Gastroesophageal sphincter (tissue), 3 donors: ENCODE measurements at regions not wholly inside any gene's neighbourhood (a gene's known extent, or its start where the extent isn't known, plus 50 kb on each side); places are given as distances from the start of the nearest gene placed in this dataset.

Source experiments
- CTCF ChIP-seq, 4 experiments: fragments of 200-600 bp in 2 of 4; fragments of 450-650 bp in 2 of 4; sonication (generic) in 1 of 4; IDR thresholded peaks; one replicate each; pipeline ENCODE4 v1.5.1; 2017 to 2019; ENCODE audit warnings: antibody characterized with exemption in 4 of 4, mild to moderate bottlenecking in 2 of 4, moderate library complexity in 2 of 4
- EP300 ChIP-seq: sonication (generic); formaldehyde crosslinking; IDR thresholded peaks from one replicate; pipeline ENCODE4 v1.6.1; 2017; ENCODE audit warnings: antibody characterized with exemption, mild to moderate bottlenecking
- POLR2A ChIP-seq, 2 donors: fragments of 450-650 bp; IDR thresholded peaks; one replicate each; pipeline ENCODE4 v1.6.1; 2017; ENCODE audit warnings: antibody characterized with exemption in 2 of 2, mild to moderate bottlenecking in 2 of 2, moderate library complexity in 1 of 2
- POLR2AphosphoS5 ChIP-seq: sonication (generic); formaldehyde crosslinking; IDR thresholded peaks from one replicate; pipeline ENCODE4 v1.6.1; 2017; ENCODE audit warnings: antibody characterized with exemption

GRCh38 chr5:167205881-167206280, 1085.6 kb upstream of the WWC1 start:
- TF ChIP-seq CTCF (IDR thresholded peaks at IDR 0.05) (no peak), POLR2A (IDR thresholded peaks at IDR 0.05) (no peak), POLR2AphosphoS5 (no peak), EP300 (no peak)
